Activated CD8-positive, alpha-beta T cell treated with anti-CD3 and anti-CD28 coated beads for 36 hours (primary cell): ENCODE measurements at regions not wholly inside any gene's neighbourhood (a gene's known extent, or its start where the extent isn't known, plus 50 kb on each side); places are given as distances from the start of the nearest gene placed in this dataset.

Source experiments
- ATAC-seq: fragments of 200-7000 bp; cut with Tn5 transposase; one replicate; pipeline ENCODE4 v1.10.0; 2021; ENCODE audit warnings: mild to moderate bottlenecking, moderate library complexity
- CTCF ChIA-PET: fragments of 350-600 bp; sonication (Branson Sonifier 250); formaldehyde crosslinking; loops from one replicate; lab custom pipeline; 2021; ENCODE audit warnings: antibody characterized with exemption; lab: Charles Lee
- POLR2A ChIA-PET: fragments of 350-600 bp; sonication (Branson Sonifier 250); formaldehyde crosslinking; loops from one replicate; lab custom pipeline; 2021; ENCODE audit warnings: antibody characterized with exemption; lab: Charles Lee
- DNase-seq: peaks from one replicate; pipeline ENCODE4 v3.0.0-alpha.2; 2020
- H3K27ac Mint-ChIP-seq: one replicate; pipeline ENCODE4 v1.8.0; 2021; ENCODE audit warnings: mild to moderate bottlenecking, mixed read lengths
- H3K27me3 Mint-ChIP-seq: one replicate; pipeline ENCODE4 v1.8.0; 2021; ENCODE audit warnings: mixed read lengths
- H3K36me3 Mint-ChIP-seq: one replicate; pipeline ENCODE4 v1.8.0; 2021; ENCODE audit warnings: low read depth, mixed read lengths
- H3K4me1 Mint-ChIP-seq: one replicate; pipeline ENCODE4 v1.8.0; 2021; ENCODE audit warnings: low read depth, mixed read lengths
- H3K4me3 Mint-ChIP-seq: one replicate; pipeline ENCODE4 v1.8.0; 2021; ENCODE audit warnings: mild to moderate bottlenecking, moderate library complexity, mixed read lengths
- H3K9me3 Mint-ChIP-seq: one replicate; pipeline ENCODE4 v1.8.0; 2021; ENCODE audit warnings: mixed read lengths
- intact Hi-C: fragments of 100-400 bp; cut with micrococcal nuclease; formaldehyde crosslinking; loops from one replicate; pipeline ENCODE4 v1.10.0; 2022
- TF ChIP-seq, protein P1 (sequence below): fragments of 200-600 bp; IDR thresholded peaks from one replicate; pipeline ENCODE4 v1.8.0; 2022; ENCODE audit warnings: antibody characterized with exemption, mild to moderate bottlenecking

DNA sequence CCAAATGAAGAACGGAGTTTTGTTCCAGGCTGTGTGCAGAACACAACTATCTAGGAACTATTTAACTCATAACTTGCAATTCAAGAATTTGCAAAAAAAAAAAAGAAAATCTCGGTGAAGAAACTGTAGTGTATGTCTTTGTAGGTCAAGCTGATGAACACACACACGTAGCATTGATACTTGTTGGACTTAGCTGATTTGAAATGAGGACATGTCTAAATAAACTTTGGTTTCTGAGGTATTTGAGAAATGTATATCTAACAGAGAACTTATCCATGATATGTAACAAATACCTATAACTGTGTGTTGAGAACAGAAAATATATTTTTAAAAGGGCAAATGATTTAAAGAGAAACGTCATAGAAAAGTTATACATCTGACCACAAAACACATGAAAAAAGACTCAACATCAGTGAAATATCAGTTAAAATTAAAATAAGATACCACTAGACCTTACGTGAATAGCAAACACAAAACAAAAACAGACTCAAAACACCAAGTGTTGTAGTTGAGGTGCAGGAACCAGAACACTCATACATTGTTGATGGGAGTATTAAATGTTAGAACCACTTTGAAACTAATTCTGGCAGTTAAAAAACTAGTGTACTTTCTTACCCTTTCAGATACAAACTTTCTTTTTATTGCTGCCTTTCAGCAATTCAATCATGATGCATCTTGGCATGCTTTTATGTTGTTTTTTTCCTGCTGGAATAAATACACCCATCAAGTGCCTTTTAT, 1535.8 kb upstream of the PCDH10 start:
- Mint-ChIP-seq H3K27me3 (no peaks in the 10 kb centered on the region), H3K4me1 (no peaks in the 10 kb centered on the region), H3K27ac (no peak overlapping the region), H3K4me3 (no peak overlapping the region), H3K9me3 (peaks cover 1% of the 10 kb centered on the region), H3K36me3 (no peaks in the 10 kb centered on the region)
- TF ChIP-seq, protein P1, sequence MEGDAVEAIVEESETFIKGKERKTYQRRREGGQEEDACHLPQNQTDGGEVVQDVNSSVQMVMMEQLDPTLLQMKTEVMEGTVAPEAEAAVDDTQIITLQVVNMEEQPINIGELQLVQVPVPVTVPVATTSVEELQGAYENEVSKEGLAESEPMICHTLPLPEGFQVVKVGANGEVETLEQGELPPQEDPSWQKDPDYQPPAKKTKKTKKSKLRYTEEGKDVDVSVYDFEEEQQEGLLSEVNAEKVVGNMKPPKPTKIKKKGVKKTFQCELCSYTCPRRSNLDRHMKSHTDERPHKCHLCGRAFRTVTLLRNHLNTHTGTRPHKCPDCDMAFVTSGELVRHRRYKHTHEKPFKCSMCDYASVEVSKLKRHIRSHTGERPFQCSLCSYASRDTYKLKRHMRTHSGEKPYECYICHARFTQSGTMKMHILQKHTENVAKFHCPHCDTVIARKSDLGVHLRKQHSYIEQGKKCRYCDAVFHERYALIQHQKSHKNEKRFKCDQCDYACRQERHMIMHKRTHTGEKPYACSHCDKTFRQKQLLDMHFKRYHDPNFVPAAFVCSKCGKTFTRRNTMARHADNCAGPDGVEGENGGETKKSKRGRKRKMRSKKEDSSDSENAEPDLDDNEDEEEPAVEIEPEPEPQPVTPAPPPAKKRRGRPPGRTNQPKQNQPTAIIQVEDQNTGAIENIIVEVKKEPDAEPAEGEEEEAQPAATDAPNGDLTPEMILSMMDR = no peak
- ChIA-PET CTCF (no interaction called here), POLR2A (no interaction called here)
- ATAC-seq (no peak), DNase-seq (no peak)
- intact Hi-C loops = no loop called here

DNA sequence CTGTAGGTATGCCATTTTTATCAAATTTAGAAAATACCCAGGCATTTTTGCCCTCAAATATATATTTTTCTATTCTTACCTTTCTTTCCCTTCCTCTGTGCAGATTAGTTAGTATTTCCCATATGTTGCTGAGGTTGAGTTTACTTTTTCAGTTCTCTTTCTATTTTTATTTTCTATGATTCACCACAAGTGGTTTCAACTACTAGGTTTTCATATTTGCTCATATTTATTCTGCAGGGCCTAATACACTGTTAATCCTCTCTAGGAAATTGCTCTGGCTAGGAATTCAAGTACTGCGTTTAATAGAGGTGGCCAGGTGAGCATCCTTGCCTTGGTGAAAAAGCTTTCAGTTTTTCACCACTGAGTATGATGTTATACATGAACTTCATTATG, 1535.3 kb upstream of the PCDH10 start:
- Mint-ChIP-seq H3K27me3 (no peaks in the 10 kb centered on the region), H3K9me3 (peaks cover 1% of the 10 kb centered on the region), H3K27ac (no peak overlapping the region), H3K4me3 (no peak overlapping the region), H3K36me3 (no peaks in the 10 kb centered on the region), H3K4me1 (no peaks in the 10 kb centered on the region)
- DNase-seq = no peak
- intact Hi-C loops = no loop called here
- ATAC-seq = no peak
- POLR2A ChIA-PET = no interaction called here
- CTCF ChIA-PET = no interaction called here
- TF ChIP-seq, protein P1 = no peak

- ChIA-PET POLR2A (interaction anchor here (0.7 kb wide), 1 partner anchor 979 kb away, joined by 3 read pairs; no protein-coding TSS in a partner anchor), CTCF (no interaction called here)
- DNase-seq (no peak), ATAC-seq (no peak)
- Mint-ChIP-seq H3K9me3 (peaks cover 11% of the 10 kb centered on the region), H3K4me1 (no peaks in the 10 kb centered on the region), H3K27me3 (no peaks in the 10 kb centered on the region), H3K4me3 (no peak overlapping the region), H3K27ac (no peak overlapping the region), H3K36me3 (no peaks in the 10 kb centered on the region)
- intact Hi-C loops = no loop called here
- TF ChIP-seq, protein P1 = no peak
These were observed 1516.2 kb upstream of the PCDH10 start for GRCh38 chr4:131632877-131633276.

- ATAC-seq (no peak), DNase-seq (no peak)
- no peaks in the 10 kb centered on the region for H3K36me3 Mint-ChIP-seq
- no peaks in the 10 kb centered on the region for H3K4me1 Mint-ChIP-seq
- H3K9me3 Mint-ChIP-seq = peaks cover 11% of the 10 kb centered on the region
- H3K27me3 Mint-ChIP-seq = no peaks in the 10 kb centered on the region
- no peak overlapping the region for H3K27ac Mint-ChIP-seq
- no peak overlapping the region for H3K4me3 Mint-ChIP-seq
- ChIA-PET CTCF (no interaction called here), POLR2A (no interaction called here)
- TF ChIP-seq, protein P1 = no peak
- intact Hi-C loops = no loop called here
These were observed 1513.9 kb upstream of the PCDH10 start for GRCh38 chr4:131635191-131635590.

DNA sequence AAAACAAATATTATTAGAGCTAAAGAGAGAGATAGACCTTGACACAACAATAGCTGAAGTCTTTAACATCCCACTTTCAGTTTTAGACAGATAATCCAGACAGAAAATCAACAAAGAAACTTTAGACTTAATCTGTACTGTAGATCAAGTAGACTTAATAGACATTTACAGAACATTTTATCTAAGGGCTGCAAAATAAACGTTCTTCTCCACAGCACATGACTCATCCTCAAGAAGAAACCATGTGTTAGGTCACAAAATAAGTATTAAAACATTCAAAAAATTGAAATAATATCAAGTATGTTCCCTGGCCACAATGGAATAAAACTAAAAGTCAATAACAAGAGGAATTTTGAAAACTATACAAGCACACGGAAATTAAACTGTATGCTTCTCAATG, 1510.3 kb upstream of the PCDH10 start:
- H3K27ac Mint-ChIP-seq = no peak overlapping the region
- DNase-seq (no peak), ATAC-seq (no peak)
- CTCF ChIA-PET = no interaction called here
- intact Hi-C loops = no loop called here
- no peaks in the 10 kb centered on the region for H3K27me3 Mint-ChIP-seq
- peaks cover 7% of the 10 kb centered on the region for H3K9me3 Mint-ChIP-seq
- POLR2A ChIA-PET = no interaction called here
- H3K4me3 Mint-ChIP-seq = no peak overlapping the region
- no peaks in the 10 kb centered on the region for H3K36me3 Mint-ChIP-seq
- TF ChIP-seq, protein P1 = no peak
- H3K4me1 Mint-ChIP-seq = no peaks in the 10 kb centered on the region
